HepG2 (cell line): ENCODE measurements at regions not wholly inside any gene's neighbourhood (a gene's known extent, or its start where the extent isn't known, plus 50 kb on each side); places are given as distances from the start of the nearest gene placed in this dataset.
"Not testable (repeated sequence)": the region's sequence is repeated elsewhere in the genome, so short reads cannot be mapped to it uniquely, and the experiment has no call there.

Source experiments
- ATF1 ChIP-seq: IDR thresholded peaks from 2 replicates; pipeline ENCODE4 v1.6.1; 2016; ENCODE audit warnings: mild to moderate bottlenecking, control low read depth
- CBX5 ChIP-seq: sonication (generic); formaldehyde crosslinking; IDR thresholded peaks from 2 replicates; pipeline ENCODE4 v1.4.0; 2020; ENCODE audit warnings: missing genetic modification reagents, borderline replicate concordance
- DRAP1 ChIP-seq: IDR thresholded peaks from 2 replicates; pipeline ENCODE4 v1.6.1; 2016; ENCODE audit warnings: missing genetic modification reagents, missing compliant biosample characterization
- EP300 ChIP-seq, 3 experiments: sonication (generic) in 1 of 3; formaldehyde crosslinking in 1 of 3; IDR thresholded peaks; 2 replicates each; pipeline versions ENCODE4 v1.5.1 to v1.6.1; 2011 to 2020; ENCODE audit warnings: low read depth in 2 of 3, low read length in 2 of 3, borderline replicate concordance in 1 of 3, improper control_type of control experiment in 1 of 3, mild to moderate bottlenecking in 1 of 3, missing genetic modification reagents in 1 of 3, moderate library complexity in 1 of 3
- GABPA ChIP-seq, 2 experiments: IDR thresholded peaks; 2 replicates each; pipeline ENCODE4 v1.6.1; 2011 to 2016; ENCODE audit warnings: low read depth in 2 of 2, low read length in 1 of 2, missing biosample characterization in 1 of 2, missing genetic modification characterization in 1 of 2
- GABPB1 ChIP-seq: IDR thresholded peaks from 2 replicates; pipeline ENCODE4 v1.6.1; 2016; ENCODE audit warnings: mild to moderate bottlenecking, missing genetic modification reagents, moderate library complexity, missing compliant biosample characterization
- GATAD1 ChIP-seq: IDR thresholded peaks from 2 replicates; pipeline ENCODE4 v1.6.1; 2016; ENCODE audit warnings: missing genetic modification reagents, missing compliant biosample characterization
- GFI1 ChIP-seq: sonication (generic); formaldehyde crosslinking; IDR thresholded peaks from 2 replicates; pipeline ENCODE4 v1.5.0; 2020; ENCODE audit warnings: missing genetic modification reagents, mild to moderate bottlenecking, borderline replicate concordance
- GLI4 ChIP-seq: sonication (generic); formaldehyde crosslinking; IDR thresholded peaks from 2 replicates; pipeline ENCODE4 v1.5.1; 2020; ENCODE audit warnings: missing genetic modification reagents, mild to moderate bottlenecking, moderate library complexity, borderline replicate concordance
- HCFC1 ChIP-seq: fragments of 150-350 bp; IDR thresholded peaks from 2 replicates; pipeline ENCODE4 v1.6.1; 2014; ENCODE audit warnings: low read depth, low read length
- HMGXB4 ChIP-seq, 2 experiments: sonication (generic) in 1 of 2; formaldehyde crosslinking in 1 of 2; IDR thresholded peaks; 2 replicates each; pipeline versions ENCODE4 v1.4.0 to v1.6.1; 2018 to 2020; ENCODE audit warnings: missing genetic modification reagents in 2 of 2, borderline replicate concordance in 1 of 2, low read depth in 1 of 2, mild to moderate bottlenecking in 1 of 2, missing biosample characterization in 1 of 2
- HOXD1 ChIP-seq: sonication (generic); formaldehyde crosslinking; IDR thresholded peaks from 2 replicates; pipeline ENCODE4 v1.5.0; 2020; ENCODE audit warnings: missing genetic modification reagents
- LCORL ChIP-seq, 2 experiments: fragments of 450-650 bp in 1 of 2; sonication (generic) in 1 of 2; formaldehyde crosslinking in 1 of 2; IDR thresholded peaks; 2 replicates each; pipeline versions ENCODE4 v1.5.0 to v1.6.1; 2017 to 2020; ENCODE audit warnings: antibody characterized with exemption in 1 of 2, missing genetic modification reagents in 1 of 2
- MLX ChIP-seq: IDR thresholded peaks from 2 replicates; pipeline ENCODE4 v1.6.1; 2016
- MTF1 ChIP-seq: sonication (generic); formaldehyde crosslinking; IDR thresholded peaks from 2 replicates; pipeline ENCODE4 v1.5.0; 2020; ENCODE audit warnings: missing genetic modification reagents
- NFRKB ChIP-seq: fragments of 450-650 bp; IDR thresholded peaks from 2 replicates; pipeline ENCODE4 v1.6.1; 2017
- SALL2 ChIP-seq: sonication (generic); formaldehyde crosslinking; IDR thresholded peaks from 2 replicates; pipeline ENCODE4 v1.8.1; 2023; ENCODE audit warnings: mild to moderate bottlenecking, missing genetic modification reagents, inconsistent platforms
- SATB2 ChIP-seq: sonication (generic); formaldehyde crosslinking; IDR thresholded peaks from 2 replicates; pipeline ENCODE4 v1.5.0; 2020; ENCODE audit warnings: missing genetic modification reagents
- THAP9 ChIP-seq: sonication (generic); formaldehyde crosslinking; IDR thresholded peaks from 2 replicates; pipeline ENCODE4; 2020; ENCODE audit warnings: missing genetic modification reagents, mild to moderate bottlenecking, borderline replicate concordance
- ZBTB21 ChIP-seq: sonication (generic); formaldehyde crosslinking; IDR thresholded peaks from 2 replicates; pipeline ENCODE4 v1.4.0; 2020; ENCODE audit warnings: missing genetic modification reagents
- ZNF256 ChIP-seq: sonication (generic); formaldehyde crosslinking; conservative IDR thresholded peaks from 2 replicates; pipeline ENCODE4 v1.4.0; 2020; ENCODE audit warnings: missing genetic modification reagents
- ZNF777 ChIP-seq: sonication (generic); formaldehyde crosslinking; IDR thresholded peaks from 2 replicates; pipeline ENCODE4 v1.4.0; 2020; ENCODE audit warnings: missing genetic modification reagents

- TF ChIP-seq GATAD1 (CRISPR knock-in tag) (peak; percentile 98), LCORL (CRISPR knock-in tag; IDR thresholded peaks at IDR 0.05) (peak; percentile 44; the same call in 1 of the 2 replicates), GABPB1 (CRISPR knock-in tag) (peak; percentile 86), ATF1 (CRISPR knock-in tag) (peak; percentile 98), SALL2 (peak; percentile 83), ZBTB21 (CRISPR knock-in tag) (peak; percentile 99), MLX (peak; percentile 32; the same call in 1 of the 2 replicates), CBX5 (CRISPR knock-in tag) (peak; percentile 15; the same call in 1 of the 2 replicates), HMGXB4 (CRISPR knock-in tag; IDR thresholded peaks at IDR 0.05; ENCODE audit: borderline replicate concordance in 1 of 2, low read depth in 1 of 2) (peak; percentile 81 to 82; a peak in 3 of 4 replicates), GFI1 (peak; percentile 39; the same call in 1 of the 2 replicates), GABPA (CRISPR knock-in tag; IDR thresholded peaks at IDR 0.05; ENCODE audit: low read depth) (peak; percentile 63), ZNF777 (CRISPR knock-in tag) (peak; percentile 62; the same call in 1 of the 2 replicates), EP300 (CRISPR knock-in tag; IDR thresholded peaks at IDR 0.05; ENCODE audit: borderline replicate concordance) (0 out of 2 replicates have a peak, but pooled peaks have one; percentile 28), HCFC1 (peak; percentile 68), MTF1 (CRISPR knock-in tag) (peak; percentile 48; the same call in 1 of the 2 replicates), THAP9 (CRISPR knock-in tag) (0 out of 2 replicates have a peak, but pooled peaks have one; percentile 61), ZNF256 (CRISPR knock-in tag) (peak; percentile 36; the same call in 1 of the 2 replicates), HOXD1 (peak; percentile 83; the same call in 1 of the 2 replicates), GLI4 (CRISPR knock-in tag) (0 out of 2 replicates have a peak, but pooled peaks have one; percentile 56), DRAP1 (peak; percentile 89), NFRKB (peak; percentile 66; the same call in 1 of the 2 replicates), SATB2 (CRISPR knock-in tag) (0 out of 2 replicates have a peak, but pooled peaks have one; percentile 59)
- not testable (repeated sequence) for TF ChIP-seq LCORL (IDR thresholded peaks at IDR 0.05); GABPA (IDR thresholded peaks at IDR 0.05; ENCODE audit: low read depth, low read length); EP300 (IDR thresholded peaks at IDR 0.05; ENCODE audit: low read depth in 2 of 2, low read length in 2 of 2)
These were observed 92.2 kb upstream of the OR4F16 start (continued) for GRCh38 chr1:778451-779278.
